Vagina (tissue), 2 donors: ENCODE measurements at regions not wholly inside any gene's neighbourhood (a gene's known extent, or its start where the extent isn't known, plus 50 kb on each side); places are given as distances from the start of the nearest gene placed in this dataset.

Experiments
- DNase-seq, 2 donors: peaks; one replicate each; pipeline ENCODE4 v3.0.0-alpha.2; 2017; ENCODE audit errors: extremely low spot score in 2 of 2
- H3K27ac ChIP-seq: fragments of 200-600 bp; sonication (generic); one replicate; pipeline ENCODE4 v1.5.1; 2019
- H3K27me3 ChIP-seq: fragments of 200-600 bp; sonication (generic); one replicate; pipeline ENCODE4 v1.5.1; 2019
- H3K36me3 ChIP-seq, 2 donors: fragments of 200-600 bp; sonication (generic); one replicate each; pipeline ENCODE4 v1.5.1; 2017 to 2019
- H3K4me1 ChIP-seq: fragments of 200-600 bp; sonication (generic); one replicate; pipeline ENCODE4 v1.5.1; 2019
- H3K4me3 ChIP-seq, 2 donors: fragments of 200-600 bp; sonication (generic); 1 replicate in 1 of 2; 2 replicates in 1 of 2; pipeline ENCODE4 v1.5.1; 2016 to 2019
- H3K9me3 ChIP-seq: fragments of 200-600 bp; sonication (generic); one replicate; pipeline ENCODE4 v1.5.1; 2019
- POLR2A ChIP-seq, 2 donors: fragments of 450-650 bp; IDR thresholded peaks; one replicate each; pipeline ENCODE4 v1.6.1; 2017; ENCODE audit warnings: antibody characterized with exemption in 2 of 2, mild to moderate bottlenecking in 2 of 2, moderate library complexity in 2 of 2
- POLR2AphosphoS5 ChIP-seq, 2 donors: sonication (generic); formaldehyde crosslinking; IDR thresholded peaks; one replicate each; pipeline ENCODE4 v1.9.0; 2017; ENCODE audit warnings: antibody characterized with exemption in 2 of 2, mild to moderate bottlenecking in 2 of 2, low read depth in 1 of 2; ENCODE audit not compliant: insufficient read depth in 1 of 2
- intact Hi-C: fragments of 100-400 bp; cut with DNase I; formaldehyde crosslinking; loops from one replicate; pipeline ENCODE4 v1.15.1; 2023
- TF ChIP-seq, protein P1 (sequence below), 3 experiments: fragments of 450-650 bp in 2 of 3; fragments of 200-600 bp in 1 of 3; sonication (generic) in 1 of 3; IDR thresholded peaks; one replicate each; pipeline ENCODE4 v1.5.1; 2017 to 2019; ENCODE audit warnings: antibody characterized with exemption in 3 of 3, mild to moderate bottlenecking in 2 of 3, moderate library complexity in 2 of 3

GRCh38 chr3:5889374-5889773 is 701.9 kb downstream of the EDEM1 start:
- intact Hi-C loops, result no loop called here
- no peak overlapping the region for H3K4me3 ChIP-seq
- no peak for DNase-seq
- H3K27me3 ChIP-seq, result no peaks in the 10 kb centered on the region
- no peaks in the 10 kb centered on the region for H3K4me1 ChIP-seq
- TF ChIP-seq, protein P1, sequence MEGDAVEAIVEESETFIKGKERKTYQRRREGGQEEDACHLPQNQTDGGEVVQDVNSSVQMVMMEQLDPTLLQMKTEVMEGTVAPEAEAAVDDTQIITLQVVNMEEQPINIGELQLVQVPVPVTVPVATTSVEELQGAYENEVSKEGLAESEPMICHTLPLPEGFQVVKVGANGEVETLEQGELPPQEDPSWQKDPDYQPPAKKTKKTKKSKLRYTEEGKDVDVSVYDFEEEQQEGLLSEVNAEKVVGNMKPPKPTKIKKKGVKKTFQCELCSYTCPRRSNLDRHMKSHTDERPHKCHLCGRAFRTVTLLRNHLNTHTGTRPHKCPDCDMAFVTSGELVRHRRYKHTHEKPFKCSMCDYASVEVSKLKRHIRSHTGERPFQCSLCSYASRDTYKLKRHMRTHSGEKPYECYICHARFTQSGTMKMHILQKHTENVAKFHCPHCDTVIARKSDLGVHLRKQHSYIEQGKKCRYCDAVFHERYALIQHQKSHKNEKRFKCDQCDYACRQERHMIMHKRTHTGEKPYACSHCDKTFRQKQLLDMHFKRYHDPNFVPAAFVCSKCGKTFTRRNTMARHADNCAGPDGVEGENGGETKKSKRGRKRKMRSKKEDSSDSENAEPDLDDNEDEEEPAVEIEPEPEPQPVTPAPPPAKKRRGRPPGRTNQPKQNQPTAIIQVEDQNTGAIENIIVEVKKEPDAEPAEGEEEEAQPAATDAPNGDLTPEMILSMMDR (IDR thresholded peaks at IDR 0.05), result no peak
- TF ChIP-seq POLR2AphosphoS5 (IDR thresholded peaks at IDR 0.05; ENCODE audit: insufficient read depth in 1 of 2, low read depth in 1 of 2), result no peak
- no peak overlapping the region for H3K27ac ChIP-seq
- H3K9me3 ChIP-seq, result no peaks in the 10 kb centered on the region
- H3K36me3 ChIP-seq, result no peaks in the 10 kb centered on the region

DNA sequence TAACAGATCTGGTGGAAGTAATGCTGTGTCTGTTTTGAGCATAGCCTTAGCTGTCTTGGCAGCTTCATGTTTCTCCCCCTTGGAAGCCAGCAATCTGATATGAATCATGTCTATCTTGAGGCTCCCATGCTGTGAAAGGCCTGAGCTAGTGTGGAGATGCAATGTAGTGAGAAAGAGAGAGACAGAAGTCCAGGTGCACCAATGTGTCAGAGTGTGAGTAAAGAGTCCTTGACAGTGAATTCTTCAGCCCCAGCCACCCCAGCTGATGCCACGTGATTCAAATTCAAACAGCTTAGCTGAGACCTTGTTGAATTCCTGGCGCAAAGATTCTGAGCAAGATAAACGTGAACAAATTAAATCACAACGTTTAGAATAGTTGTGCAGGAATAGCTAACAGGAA is 704.2 kb downstream of the EDEM1 start:
- TF ChIP-seq, protein P1 (IDR thresholded peaks at IDR 0.05), result no peak
- no peak for TF ChIP-seq POLR2AphosphoS5 (IDR thresholded peaks at IDR 0.05; ENCODE audit: insufficient read depth in 1 of 2, low read depth in 1 of 2)
- no peak for TF ChIP-seq POLR2A (IDR thresholded peaks at IDR 0.05)
- H3K27me3 ChIP-seq, result no peaks in the 10 kb centered on the region
- H3K4me3 ChIP-seq, result no peak overlapping the region
- H3K4me1 ChIP-seq, result no peaks in the 10 kb centered on the region
- H3K36me3 ChIP-seq, result no peaks in the 10 kb centered on the region
- intact Hi-C loops, result no loop called here
- no peaks in the 10 kb centered on the region for H3K9me3 ChIP-seq
- no peak overlapping the region for H3K27ac ChIP-seq
- no peak for DNase-seq

- no peak for DNase-seq
- TF ChIP-seq, protein P1 (IDR thresholded peaks at IDR 0.05), result no peak
- TF ChIP-seq POLR2AphosphoS5 (IDR thresholded peaks at IDR 0.05; ENCODE audit: insufficient read depth in 1 of 2, low read depth in 1 of 2), result no peak
- no peak for TF ChIP-seq POLR2A (IDR thresholded peaks at IDR 0.05)
- Histone ChIP-seq H3K4me1 (no peaks in the 10 kb centered on the region), H3K27me3 (no peaks in the 10 kb centered on the region), H3K36me3 (no peaks in the 10 kb centered on the region), H3K9me3 (no peaks in the 10 kb centered on the region), H3K4me3 (no peak overlapping the region), H3K27ac (no peak overlapping the region)
- intact Hi-C loops, result no loop called here
Observed at GRCh38 chr3:5898106-5898505, 710.6 kb downstream of the EDEM1 start.

- Histone ChIP-seq H3K4me1 (no peaks in the 10 kb centered on the region), H3K27me3 (no peaks in the 10 kb centered on the region), H3K36me3 (no peaks in the 10 kb centered on the region), H3K9me3 (no peaks in the 10 kb centered on the region), H3K4me3 (no peak overlapping the region), H3K27ac (no peak overlapping the region)
- DNase-seq, result no peak
- TF ChIP-seq POLR2AphosphoS5 (IDR thresholded peaks at IDR 0.05; ENCODE audit: insufficient read depth in 1 of 2, low read depth in 1 of 2) (no peak), POLR2A (IDR thresholded peaks at IDR 0.05) (no peak)
- TF ChIP-seq, protein P1 (IDR thresholded peaks at IDR 0.05), result no peak
- intact Hi-C loops, result no loop called here
Observed at GRCh38 chr3:5899014-5899761, 711.7 kb downstream of the EDEM1 start.

- Histone ChIP-seq H3K27me3 (no peaks in the 10 kb centered on the region), H3K4me1 (no peaks in the 10 kb centered on the region), H3K27ac (no peak overlapping the region), H3K36me3 (no peaks in the 10 kb centered on the region), H3K9me3 (no peaks in the 10 kb centered on the region), H3K4me3 (no peak overlapping the region)
- no peak for DNase-seq
- TF ChIP-seq POLR2A (IDR thresholded peaks at IDR 0.05) (no peak), POLR2AphosphoS5 (IDR thresholded peaks at IDR 0.05; ENCODE audit: insufficient read depth in 1 of 2, low read depth in 1 of 2) (no peak)
- TF ChIP-seq, protein P1 (IDR thresholded peaks at IDR 0.05), result no peak
- intact Hi-C loops, result no loop called here
Observed at GRCh38 chr3:5917932-5918331, 730.4 kb downstream of the EDEM1 start.
